RCC 7860 (cell line): ENCODE measurements at regions not wholly inside any gene's neighbourhood (a gene's known extent, or its start where the extent isn't known, plus 50 kb on each side); places are given as distances from the start of the nearest gene placed in this dataset.
"Not testable (repeated sequence)": the region's sequence is repeated elsewhere in the genome, so short reads cannot be mapped to it uniquely, and the experiment has no call there.

Experiments
- DNase-seq: peaks from one replicate; pipeline ENCODE4 v3.0.0-alpha.2; 2015; ENCODE audit warnings: low spot score
- FAIRE-seq: peaks from 2 replicates; lab custom pipeline; 2012; peaks lifted over from hg19 to GRCh38; lab: Jason Lieb, UNC

DNA sequence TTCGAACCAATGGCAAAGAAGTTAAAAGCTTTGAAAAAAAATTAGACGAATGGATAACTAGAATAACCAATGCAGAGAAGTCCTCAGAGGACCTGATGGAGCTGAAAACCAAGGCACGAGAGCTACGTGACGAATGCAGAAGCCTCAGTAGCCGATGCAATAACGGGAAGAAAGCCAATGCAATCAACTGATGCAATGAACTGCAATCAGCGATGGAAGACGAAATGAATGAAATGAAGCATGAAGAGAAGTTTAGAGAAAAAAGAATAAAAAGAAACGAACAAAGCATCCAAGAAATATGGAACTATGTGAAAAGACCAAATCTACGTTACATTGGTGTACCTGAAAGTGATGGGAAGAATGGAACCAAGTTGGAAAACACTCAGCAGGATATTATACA is 52.6 kb upstream of the MRPS30 start:
- not testable (repeated sequence) for FAIRE-seq, DNase-seq

DNA sequence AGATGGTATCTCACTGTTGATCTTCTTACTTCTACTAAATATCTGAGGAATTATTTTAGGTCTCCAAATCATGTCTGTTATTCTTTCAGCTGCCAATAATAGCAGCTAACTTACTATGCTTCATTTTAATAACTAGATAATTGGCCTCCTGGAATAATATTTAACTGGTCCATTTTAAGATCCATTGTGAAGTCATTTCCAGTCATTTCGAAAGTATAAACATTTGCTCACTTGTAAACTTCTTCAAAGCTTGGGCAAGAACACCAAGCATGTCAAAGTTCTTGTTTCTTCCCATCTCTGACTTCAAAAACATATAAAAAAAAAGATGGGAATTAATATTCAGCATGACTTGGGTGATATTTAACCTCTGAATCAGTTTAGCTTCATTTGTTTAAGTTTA is 61.4 kb upstream of the MRPS30 start:
- DNase-seq (no peak), FAIRE-seq (no peak)

DNA sequence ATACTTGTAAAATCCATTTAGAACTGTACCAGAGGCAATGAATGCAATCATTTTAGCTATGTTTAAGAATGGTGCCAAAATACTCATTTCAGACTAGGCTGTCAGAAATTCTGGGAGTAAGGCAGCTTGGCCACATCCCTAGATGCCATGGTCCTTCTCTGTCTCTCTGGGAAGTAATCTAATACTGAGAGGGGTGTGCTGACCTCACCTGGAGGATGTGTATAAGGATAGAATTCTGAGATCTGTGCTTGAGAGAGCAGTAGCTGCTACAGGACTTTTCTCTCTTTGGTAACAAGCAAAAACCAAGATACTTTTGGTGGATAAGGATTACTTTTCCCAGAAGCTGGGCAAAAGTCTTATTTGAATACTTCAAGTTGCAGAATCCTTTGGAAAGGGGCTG is 68.1 kb upstream of the MRPS30 start:
- FAIRE-seq (no peak), DNase-seq (no peak)

- FAIRE-seq (no peak), DNase-seq (no peak)
These were observed 79.2 kb upstream of the MRPS30 start for GRCh38 chr5:44729536-44729935.

- FAIRE-seq = no peak
- DNase-seq = no peak
These were observed 81.6 kb upstream of the MRPS30 start for GRCh38 chr5:44727100-44727499.

- DNase-seq (no peak), FAIRE-seq (no peak)
These were observed 88.9 kb upstream of the MRPS30 start for GRCh38 chr5:44719856-44720255.

- no peak for FAIRE-seq
- DNase-seq = no peak
These were observed 93.7 kb upstream of the MRPS30 start for GRCh38 chr5:44714871-44715561.

GRCh38 chr5:44713446-44713845 is 95.3 kb upstream of the MRPS30 start:
- FAIRE-seq (no peak), DNase-seq (no peak)

DNA sequence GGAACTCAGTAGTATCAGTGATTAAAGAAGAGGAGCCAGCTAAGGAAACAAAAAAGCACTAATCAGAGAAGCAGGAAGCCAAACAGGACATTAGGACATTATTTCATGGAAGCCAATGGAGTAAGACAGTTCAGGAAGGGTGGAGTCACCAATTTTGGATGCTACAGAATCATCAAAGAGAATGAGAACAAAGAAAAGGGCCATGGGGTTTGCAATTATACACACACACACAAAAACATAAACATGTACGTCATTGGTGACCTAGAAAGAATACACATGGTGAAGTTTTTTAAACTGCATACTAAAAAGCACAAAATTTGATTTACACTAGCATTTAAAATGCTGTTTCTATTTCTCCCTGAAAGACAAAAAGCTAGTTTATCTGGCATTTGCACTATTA is 96.8 kb upstream of the MRPS30 start:
- FAIRE-seq = no peak

GRCh38 chr5:44708602-44709001 is 100.1 kb upstream of the MRPS30 start:
- no peak for FAIRE-seq

More for the DNA sequence above, 96.8 kb upstream of the MRPS30 start:
- DNase-seq = no peak

GRCh38 chr5:44707721-44708120 is 101.0 kb upstream of the MRPS30 start:
- FAIRE-seq (no peak), DNase-seq (no peak)

More at GRCh38 chr5:44708602-44709001, 100.1 kb upstream of the MRPS30 start:
- no peak for DNase-seq

DNA sequence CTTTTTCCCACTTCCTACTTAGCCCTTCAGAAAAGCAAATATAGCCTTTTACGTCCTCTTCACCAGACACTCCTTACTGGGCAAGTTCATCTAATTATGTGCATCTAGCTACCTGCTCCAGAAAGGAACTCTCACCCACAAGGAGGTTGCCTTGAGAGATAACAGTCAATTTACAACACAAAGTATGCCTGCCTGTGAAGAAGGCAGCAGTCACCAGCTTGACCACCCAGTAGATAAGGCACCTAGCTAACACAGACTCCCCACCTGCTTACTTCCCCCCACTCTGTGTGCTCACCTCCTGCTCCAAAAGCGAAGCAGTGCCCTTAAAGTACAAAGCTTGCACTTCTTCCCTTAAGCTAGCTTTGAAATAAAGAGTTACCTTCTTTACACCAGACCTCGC is 111.7 kb upstream of the MRPS30 start:
- FAIRE-seq (no peak), DNase-seq (no peak)

GRCh38 chr5:44695259-44695658 is 113.5 kb upstream of the MRPS30 start:
- FAIRE-seq (no peak), DNase-seq (no peak)

DNA sequence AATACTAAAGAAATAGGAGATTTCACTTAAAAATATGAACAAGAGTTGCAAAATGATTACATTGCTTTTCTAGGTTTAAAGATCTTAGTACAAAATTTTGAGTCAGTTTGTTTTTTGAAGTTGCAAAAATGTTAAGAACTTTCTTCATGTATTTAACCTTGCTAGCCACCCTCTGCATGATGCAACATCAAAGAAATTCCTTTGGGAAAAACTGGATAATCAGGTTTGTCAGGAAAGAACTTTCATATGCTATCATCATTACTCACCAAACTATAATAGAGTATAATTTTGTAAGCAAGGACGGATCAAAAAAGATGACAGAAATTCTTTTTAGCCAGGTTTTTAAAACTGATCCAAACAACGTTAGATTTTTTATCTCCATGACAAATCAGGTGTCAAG is 116.9 kb upstream of the MRPS30 start:
- DNase-seq (no peak), FAIRE-seq (no peak)

DNA sequence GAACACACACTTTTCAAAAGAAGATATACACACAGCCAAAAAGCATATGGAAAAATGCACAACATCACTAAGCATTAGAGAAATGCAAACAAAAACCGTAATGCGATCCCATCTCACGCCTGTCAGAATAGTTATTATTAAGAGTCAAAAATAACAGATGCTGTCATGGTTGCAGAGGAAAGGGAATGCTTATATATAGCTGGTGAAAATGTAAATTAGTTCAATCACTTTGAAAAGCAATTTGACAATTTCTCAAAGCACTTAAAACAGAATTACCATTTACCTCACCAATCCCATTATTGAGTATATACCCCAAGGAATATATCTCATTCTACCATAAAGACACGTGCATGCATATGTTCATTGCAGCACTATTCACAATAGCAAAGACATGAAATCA is 126.8 kb upstream of the MRPS30 start:
- DNase-seq (no peak), FAIRE-seq (no peak)

DNA sequence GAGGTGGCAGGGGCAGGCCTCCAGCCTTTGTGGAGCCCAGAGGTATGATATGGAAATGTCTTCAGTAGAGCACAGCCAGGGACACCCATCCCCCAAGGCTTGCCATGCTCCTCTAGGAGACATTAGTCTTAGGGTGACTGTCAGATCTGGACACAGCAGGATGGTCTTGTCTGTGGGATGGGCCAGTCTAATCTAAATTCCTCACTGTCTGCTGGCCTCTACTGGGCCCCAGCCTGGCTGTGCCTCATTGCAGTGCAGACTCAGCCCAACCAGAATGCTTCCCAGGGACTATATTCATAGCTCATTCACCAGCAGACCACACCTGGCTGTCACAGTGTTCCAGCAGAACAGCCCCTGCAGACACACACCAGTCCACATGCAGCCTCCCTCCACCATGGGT is 129.5 kb upstream of the MRPS30 start:
- DNase-seq = no peak
- FAIRE-seq = no peak

GRCh38 chr5:44675296-44675695 is 133.5 kb upstream of the MRPS30 start:
- FAIRE-seq (no peak), DNase-seq (no peak)

DNA sequence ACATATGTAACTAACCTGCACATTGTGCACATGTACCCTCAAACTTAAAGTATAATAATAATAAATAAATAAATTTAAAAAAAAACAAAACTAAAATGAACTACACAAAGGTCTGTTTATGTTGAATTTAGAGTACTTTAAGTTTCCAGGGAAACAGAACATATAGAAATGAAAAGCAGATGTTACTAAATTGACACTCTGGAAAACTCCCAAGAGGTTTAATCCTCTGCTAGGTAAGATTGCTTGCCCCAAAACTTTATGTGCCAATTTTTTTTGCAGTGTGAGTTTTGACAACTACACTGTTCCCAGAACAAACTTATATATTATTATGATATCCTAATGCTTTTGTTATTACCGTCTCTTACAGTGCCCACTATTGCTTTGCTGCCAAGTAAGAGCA is 134.3 kb upstream of the MRPS30 start:
- DNase-seq (no peak), FAIRE-seq (no peak)

GRCh38 chr5:44668471-44668870 is 140.3 kb upstream of the MRPS30 start:
- FAIRE-seq, DNase-seq: not testable (repeated sequence)

- DNase-seq = no peak
- FAIRE-seq = no peak
These were observed 143.5 kb upstream of the MRPS30 start for GRCh38 chr5:44665101-44665701.

- no peak for FAIRE-seq
These were observed 144.0 kb upstream of the MRPS30 start for GRCh38 chr5:44664711-44665100.

GRCh38 chr5:44663991-44664710 is 144.6 kb upstream of the MRPS30 start:
- no peak for FAIRE-seq

More at GRCh38 chr5:44664711-44665100, 144.0 kb upstream of the MRPS30 start:
- DNase-seq = no peak

More at GRCh38 chr5:44663991-44664710, 144.6 kb upstream of the MRPS30 start:
- no peak for DNase-seq
